Right renal cortex interstitium (tissue), 3 donors: ENCODE measurements at regions not wholly inside any gene's neighbourhood (a gene's known extent, or its start where the extent isn't known, plus 50 kb on each side); places are given as distances from the start of the nearest gene placed in this dataset.
"Not testable (repeated sequence)": the region's sequence is repeated elsewhere in the genome, so short reads cannot be mapped to it uniquely, and the experiment has no call there.

Source experiments
- DNase-seq, 3 donors: peaks; one replicate each; pipeline ENCODE4 v3.0.0-alpha.2; 2013; ENCODE audit warnings: low read depth in 3 of 3, low spot score in 2 of 3

GRCh38 chr13:44757671-44758070 is 181.5 kb upstream of the TSC22D1 start:
- no peak for DNase-seq

DNA sequence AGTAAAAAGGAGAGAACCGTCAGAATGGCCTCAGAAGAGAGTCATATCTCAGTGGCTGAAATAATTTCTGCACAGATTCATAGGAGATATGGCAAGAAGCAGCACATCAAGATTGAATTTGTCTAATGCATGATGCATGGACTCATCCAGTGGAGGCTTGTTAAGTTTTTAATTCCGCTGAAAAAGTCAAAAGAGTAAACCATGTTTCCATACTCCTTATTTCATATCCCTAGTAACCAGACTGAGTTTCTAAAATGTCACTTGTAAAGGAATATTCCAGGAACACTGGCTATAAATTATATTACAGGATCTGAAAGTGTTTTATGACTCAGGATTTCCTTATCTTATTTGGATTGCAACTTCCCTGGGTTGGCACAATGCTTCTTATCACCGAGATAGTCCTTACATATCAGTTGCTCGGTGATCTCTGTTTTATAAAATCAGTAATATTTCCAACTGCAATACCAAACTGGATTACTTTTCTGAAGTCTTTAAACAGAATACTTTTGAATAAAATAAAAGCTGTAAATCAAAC is 180.2 kb upstream of the TSC22D1 start:
- DNase-seq = no peak

DNA sequence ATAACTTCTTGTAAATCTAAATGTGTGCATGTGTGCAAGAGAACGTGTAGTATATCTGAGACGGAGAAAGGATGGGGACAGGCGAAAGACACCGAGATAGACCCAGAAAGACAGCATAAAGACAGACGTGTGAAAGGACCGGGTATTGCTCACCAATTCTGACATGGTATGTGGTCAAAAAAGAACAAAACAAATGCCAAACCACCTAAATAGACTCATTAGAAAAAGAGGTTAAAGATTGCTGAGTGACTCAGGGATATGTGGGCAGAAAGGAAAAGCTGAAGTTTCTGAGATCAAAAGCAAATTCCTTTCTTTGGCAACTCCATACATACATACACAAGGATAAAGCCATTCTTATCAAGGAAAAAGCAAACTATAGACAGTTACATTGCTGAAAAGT is 179.7 kb upstream of the TSC22D1 start:
- no peak for DNase-seq

- no peak for DNase-seq
Measured at GRCh38 chr13:44752164-44752563, 176.0 kb upstream of the TSC22D1 start.

DNA sequence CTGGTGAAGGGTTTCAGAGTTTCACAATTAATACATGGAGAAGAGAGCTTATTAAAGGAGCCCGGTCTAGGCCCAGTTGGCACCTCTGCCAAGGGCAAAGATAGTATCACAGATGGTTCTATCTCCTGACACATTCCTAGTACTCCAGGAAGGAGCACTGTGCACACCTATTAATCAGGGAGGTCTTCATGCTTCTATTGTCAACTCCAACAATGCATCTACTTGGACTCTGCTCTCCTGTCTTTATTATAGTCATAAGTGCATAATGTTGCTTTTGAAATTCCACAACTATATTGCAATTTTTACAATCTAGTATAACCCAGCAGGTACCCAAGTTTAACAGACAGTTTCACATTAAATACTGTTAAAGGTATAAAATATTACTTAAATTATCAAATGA is 174.5 kb upstream of the TSC22D1 start:
- DNase-seq = no peak

GRCh38 chr13:44749906-44750305 is 173.8 kb upstream of the TSC22D1 start:
- no peak for DNase-seq

DNA sequence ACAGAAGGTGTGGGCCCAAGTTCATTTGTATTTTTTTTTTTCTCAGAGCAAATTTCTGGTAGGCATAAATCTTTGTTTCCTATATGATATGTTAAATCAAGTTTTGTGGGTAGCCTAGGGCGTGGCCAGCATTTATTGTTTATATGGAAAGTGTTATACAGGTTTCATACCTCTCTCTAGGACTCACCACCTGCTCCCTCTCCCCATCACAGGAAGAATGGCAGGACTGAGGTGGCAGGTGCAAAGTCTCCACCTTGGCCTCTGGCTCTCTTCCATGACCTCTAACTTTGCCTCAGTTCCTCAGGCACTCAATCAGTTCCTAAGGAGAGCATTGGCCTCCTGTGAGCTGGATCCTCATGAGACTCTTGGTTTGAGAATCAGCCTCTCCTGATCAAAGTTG is 172.3 kb upstream of the TSC22D1 start:
- no peak for DNase-seq

DNA sequence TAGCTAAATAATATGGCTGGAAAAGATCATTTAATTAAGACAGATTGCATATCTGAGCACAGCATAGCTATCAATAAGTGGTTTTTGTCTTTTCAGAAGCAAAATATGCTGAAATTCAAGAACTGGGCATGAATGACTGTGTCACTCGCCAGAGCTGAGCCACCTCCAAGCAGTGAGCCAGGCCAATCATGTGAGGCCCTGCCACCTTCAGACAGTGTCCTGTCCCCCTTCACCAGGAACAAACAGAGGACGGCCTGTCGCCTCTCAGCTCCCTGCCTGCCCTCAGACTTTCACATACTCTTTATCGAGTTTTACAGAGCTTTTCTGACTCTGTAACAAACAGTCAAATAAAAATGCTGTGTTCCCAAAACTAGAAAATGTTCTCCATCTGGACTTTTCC is 171.0 kb upstream of the TSC22D1 start:
- no peak for DNase-seq

DNA sequence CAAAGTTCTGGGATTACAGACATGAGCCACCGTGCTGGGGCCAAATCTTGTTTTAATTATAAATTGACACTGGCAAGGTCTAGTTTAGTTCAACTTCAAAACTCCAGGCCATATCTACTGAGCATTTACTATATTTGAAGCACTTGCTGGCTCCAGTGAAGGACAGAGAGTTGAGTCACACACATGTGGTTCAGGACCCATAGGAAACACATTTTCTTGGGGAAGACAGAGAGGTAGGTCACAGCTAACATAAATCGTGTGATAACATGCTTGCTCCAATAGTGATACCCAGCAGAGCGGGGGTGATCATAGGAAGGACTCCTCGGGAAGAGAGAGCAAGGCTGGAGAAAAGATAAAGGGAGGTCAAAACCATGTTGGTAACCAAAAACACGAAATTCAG is 170.6 kb upstream of the TSC22D1 start:
- no peak for DNase-seq

- no peak for DNase-seq
Measured at GRCh38 chr13:44744880-44745633, 168.9 kb upstream of the TSC22D1 start.

DNA sequence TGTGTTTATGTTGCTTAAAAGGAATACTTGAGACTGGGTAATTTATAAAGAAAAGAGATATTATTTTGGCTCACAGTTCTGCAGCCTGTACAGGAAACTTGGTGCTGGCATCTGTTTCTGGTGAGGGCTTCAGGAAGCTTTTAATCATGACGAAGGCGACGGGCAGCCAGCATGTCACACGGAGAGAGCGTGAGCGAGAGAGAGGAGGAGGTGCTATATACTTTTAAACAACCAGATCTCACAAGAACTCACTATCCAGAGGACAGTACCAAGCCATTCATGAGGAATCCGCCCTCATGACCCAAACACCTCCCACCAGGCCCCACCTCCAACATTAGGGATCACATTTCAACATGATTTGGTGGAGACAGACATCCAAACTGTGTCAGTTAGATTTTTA is 163.4 kb upstream of the TSC22D1 start:
- no peak for DNase-seq

GRCh38 chr13:44739120-44739519 is 163.0 kb upstream of the TSC22D1 start:
- no peak for DNase-seq

DNA sequence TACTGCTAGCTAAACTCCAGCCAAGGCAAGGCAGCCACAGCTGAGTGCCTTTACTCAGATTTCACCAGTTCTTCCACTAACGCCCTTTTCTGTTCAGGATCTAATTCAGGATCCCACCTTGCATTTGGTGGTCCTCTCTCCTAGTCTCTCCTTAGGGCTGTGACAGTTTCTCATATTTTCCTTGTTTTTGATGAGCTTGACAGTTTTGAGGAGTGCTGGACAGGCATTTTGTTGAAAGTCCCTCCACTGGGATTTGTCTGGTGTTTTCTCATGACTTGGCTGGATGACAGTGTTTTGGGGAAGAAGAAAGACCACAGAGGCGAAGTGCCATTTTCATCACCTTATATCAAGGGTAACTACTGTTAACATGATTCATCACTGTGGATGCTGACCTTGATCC is 162.3 kb upstream of the TSC22D1 start:
- no peak for DNase-seq

DNA sequence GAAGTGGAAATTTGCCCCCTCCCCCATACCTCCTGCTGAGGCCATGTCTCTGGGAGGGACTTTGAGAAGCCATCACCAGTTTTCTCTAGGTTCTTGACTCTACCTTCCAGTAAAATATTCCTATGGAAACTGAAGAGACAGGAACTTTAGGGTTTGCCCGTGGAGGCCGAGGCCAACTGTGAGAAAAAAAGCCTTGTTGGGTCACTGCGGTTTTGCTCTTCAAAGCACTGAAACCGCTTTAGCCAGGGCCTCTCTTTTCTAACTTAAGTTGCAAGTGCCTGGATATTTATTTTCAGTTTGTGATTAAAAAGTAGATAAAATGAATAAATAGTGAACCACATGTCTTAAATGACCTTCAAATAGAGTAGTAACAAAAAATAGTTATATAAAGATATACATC is 159.7 kb upstream of the TSC22D1 start:
- DNase-seq = no peak

DNA sequence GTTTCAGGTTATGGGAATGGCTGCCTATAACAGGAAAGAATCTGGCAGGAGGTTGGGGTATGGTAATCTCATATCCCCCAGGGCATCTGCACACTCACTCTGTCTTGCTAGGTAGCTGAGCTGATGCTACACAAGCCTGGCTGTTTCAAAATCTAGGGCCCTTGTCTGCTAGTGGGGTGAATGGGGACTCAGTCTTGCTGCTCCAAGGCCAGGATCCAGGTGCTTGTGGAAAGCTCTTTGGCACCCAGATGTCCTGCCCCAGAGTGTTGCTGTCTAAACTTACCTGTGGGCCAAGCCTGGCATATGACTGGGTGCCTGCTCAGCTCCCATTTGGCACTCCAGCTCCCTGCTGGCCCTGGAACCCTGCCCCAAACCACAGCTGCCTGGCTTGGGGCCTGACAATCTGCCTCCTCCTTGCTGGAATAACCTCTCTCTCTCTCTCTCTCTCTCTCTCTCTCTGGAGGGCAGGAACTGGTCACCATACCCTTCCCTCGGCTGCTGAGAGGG is 158.1 kb upstream of the TSC22D1 start:
- no peak for DNase-seq

DNA sequence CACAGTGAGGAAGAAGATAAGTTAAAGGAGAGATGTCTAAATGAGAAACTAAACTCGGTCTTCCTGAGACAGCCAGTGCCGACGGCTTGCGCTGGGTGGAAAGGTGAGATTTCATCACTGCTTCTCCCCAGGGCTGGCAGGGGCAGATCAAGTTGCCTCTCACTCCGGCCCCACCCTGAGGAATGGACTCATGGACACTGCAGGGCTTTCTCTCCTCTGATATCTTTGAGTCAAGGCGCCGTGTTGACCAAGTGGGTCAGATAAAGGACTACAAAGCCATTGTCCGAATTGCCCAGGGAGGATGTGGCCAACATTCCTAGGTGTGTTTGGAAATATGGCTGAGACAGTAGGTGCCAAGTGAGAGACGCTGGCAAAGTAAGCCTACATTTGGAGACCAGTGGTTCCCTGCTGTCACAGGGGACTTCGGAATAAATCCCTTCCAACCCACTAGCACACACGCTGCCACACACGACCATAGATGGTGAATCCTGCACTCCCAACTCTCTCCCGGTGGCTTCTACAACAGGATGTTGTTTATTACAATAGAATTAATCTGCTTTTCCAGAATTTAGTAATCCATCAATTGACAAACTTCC is 156.5 kb upstream of the TSC22D1 start:
- no peak for DNase-seq

DNA sequence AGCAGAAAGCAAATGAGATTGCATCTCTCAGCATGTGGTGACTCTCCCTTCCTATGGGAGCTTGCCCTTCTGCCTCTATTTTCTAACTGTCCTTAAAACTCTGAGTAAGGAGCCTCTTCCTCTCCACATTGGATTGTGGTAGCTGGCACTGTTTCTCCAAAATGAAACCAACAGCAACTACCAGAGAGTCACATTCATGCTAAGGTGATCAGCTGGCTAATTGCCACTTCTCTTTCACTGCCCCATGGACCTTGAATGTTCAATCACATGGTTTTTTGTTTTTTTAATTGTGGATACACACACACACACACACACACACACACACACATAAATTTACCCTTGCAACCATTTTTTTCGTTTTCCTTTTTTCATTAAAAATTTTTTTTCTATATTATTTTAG is 154.7 kb upstream of the TSC22D1 start:
- DNase-seq = no peak

GRCh38 chr13:44730099-44730498 is 154.0 kb upstream of the TSC22D1 start:
- DNase-seq = no peak

- DNase-seq = not testable (repeated sequence)
Measured at GRCh38 chr13:44727591-44727990, 151.5 kb upstream of the TSC22D1 start.

DNA sequence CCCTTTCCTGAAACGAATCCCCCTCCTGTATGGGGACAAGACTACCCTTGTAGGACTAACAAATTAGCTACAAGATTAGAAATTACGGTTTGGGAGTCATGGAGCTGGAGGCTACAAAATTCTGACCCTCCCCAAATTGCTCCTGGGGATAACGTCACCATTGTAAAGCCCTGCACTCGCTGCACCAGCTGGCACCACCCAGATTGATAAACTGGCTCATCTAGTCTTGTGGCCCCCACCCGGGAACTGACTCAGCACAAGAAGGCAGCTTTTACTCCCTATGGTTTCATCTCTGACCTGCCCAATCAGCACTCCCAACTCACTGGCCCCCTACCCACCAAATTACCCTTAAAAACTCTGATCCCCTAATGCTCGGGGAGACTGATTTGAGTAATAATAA is 150.6 kb upstream of the TSC22D1 start:
- no peak for DNase-seq

GRCh38 chr13:44726214-44726613 is 150.1 kb upstream of the TSC22D1 start:
- no peak for DNase-seq
